Gastrocnemius medialis (tissue), 4 donors: ENCODE measurements at regions not wholly inside any gene's neighbourhood (a gene's known extent, or its start where the extent isn't known, plus 50 kb on each side); places are given as distances from the start of the nearest gene placed in this dataset.

Experiments used
- ATAC-seq, 2 donors: fragments of 150-250 bp; one replicate each; pipeline ENCODE4 v1.9.1; 2016
- DNase-seq, 2 donors: peaks; one replicate each; pipeline ENCODE4 v3.0.0-alpha.2; 2019
- H3K27ac ChIP-seq, 4 donors: fragments of 200-600 bp; sonication (generic); 1 replicate in 1 of 4; 2 replicates in 3 of 4; pipeline ENCODE4 v1.5.1; 2016 to 2018; ENCODE audit warnings: mild to moderate bottlenecking in 2 of 4, moderate library complexity in 1 of 4
- H3K27me3 ChIP-seq, 3 donors: fragments of 200-600 bp; sonication (generic) in 2 of 3; 1 replicate in 1 of 3; 2 replicates in 2 of 3; pipeline versions ENCODE4 v1.5.1 to v1.6.0; 2016 to 2019; ENCODE audit warnings: mild to moderate bottlenecking in 1 of 3, moderate library complexity in 1 of 3
- H3K36me3 ChIP-seq, 2 donors: fragments of 200-600 bp; sonication (generic) in 1 of 2; one replicate each; pipeline ENCODE4 v1.5.1; 2017 to 2018
- H3K4me1 ChIP-seq, 2 donors: fragments of 200-600 bp; sonication (generic) in 1 of 2; one replicate each; pipeline ENCODE4 v1.5.1; 2016 to 2017; ENCODE audit warnings: mild to moderate bottlenecking in 2 of 2
- H3K4me3 ChIP-seq, 4 donors: fragments of 200-600 bp; sonication (generic) in 3 of 4; 1 replicate in 1 of 4; 2 replicates in 3 of 4; pipeline ENCODE4 v1.5.1; 2016 to 2019; ENCODE audit warnings: mild to moderate bottlenecking in 2 of 4
- H3K9me3 ChIP-seq, 3 donors: fragments of 200-600 bp; sonication (generic) in 2 of 3; 1 replicate in 1 of 3; 2 replicates in 2 of 3; pipeline ENCODE4 v1.5.1; 2016 to 2019
- CTCF ChIP-seq, 5 experiments: fragments of 450-650 bp in 3 of 5; fragments of 200-600 bp in 2 of 5; sonication (generic) in 2 of 5; IDR thresholded peaks in 4 of 5; conservative IDR thresholded peaks in 1 of 5; 1 replicate in 4 of 5; 2 replicates in 1 of 5; pipeline ENCODE4 v1.5.1; 2016 to 2019; ENCODE audit warnings: antibody characterized with exemption in 5 of 5, mild to moderate bottlenecking in 3 of 5, moderate library complexity in 3 of 5
- POLR2A ChIP-seq, 2 donors: fragments of 450-650 bp; IDR thresholded peaks; one replicate each; pipeline ENCODE4 v1.6.1; 2017; ENCODE audit warnings: antibody characterized with exemption in 2 of 2, mild to moderate bottlenecking in 2 of 2, moderate library complexity in 2 of 2
- in situ Hi-C, 4 donors: fragments of 200-750 bp; cut with MboI; loops; one replicate each; pipeline versions ENCODE4 v1.15.0 to v1.8.0; 2017; ENCODE audit warnings: low sequenced_read_pairs in 4 of 4
- intact Hi-C: fragments of 100-400 bp; cut with DNase I; formaldehyde crosslinking; loops from one replicate; pipeline ENCODE4 v1.15.1; 2023; ENCODE audit warnings: low total_unique reads

GRCh38 chr1:170864876-170865538, 70.3 kb upstream of the MROH9 start:
- H3K9me3 ChIP-seq = no peaks in the 10 kb centered on the region
- TF ChIP-seq POLR2A (IDR thresholded peaks at IDR 0.05) (no peak), CTCF (IDR thresholded peaks at IDR 0.05 in 4 of 5, conservative IDR thresholded peaks at IDR 0.05 in 1 of 5) (no peak)
- peak overlapping the region in 2 of 4 donors; percentile 7 to 16 for H3K27ac ChIP-seq
- H3K27me3 ChIP-seq = no peaks in the 10 kb centered on the region
- H3K36me3 ChIP-seq = no peaks in the 10 kb centered on the region
- no peaks in the 10 kb centered on the region for H3K4me1 ChIP-seq
- ATAC-seq = no peak
- intact Hi-C loops = no loop called here
- DNase-seq = no peak
- in situ Hi-C loops = no loop called here
- H3K4me3 ChIP-seq = no peak overlapping the region

- Histone ChIP-seq H3K36me3 (no peaks in the 10 kb centered on the region), H3K9me3 (no peaks in the 10 kb centered on the region), H3K27me3 (no peaks in the 10 kb centered on the region), H3K4me1 (no peaks in the 10 kb centered on the region), H3K4me3 (no peak overlapping the region), H3K27ac (no peak overlapping the region)
- ATAC-seq (no peak), DNase-seq (no peak)
- in situ Hi-C loops (no loop called here), intact Hi-C loops (no loop called here)
- TF ChIP-seq CTCF (IDR thresholded peaks at IDR 0.05 in 4 of 5, conservative IDR thresholded peaks at IDR 0.05 in 1 of 5) = no peak
- TF ChIP-seq POLR2A (IDR thresholded peaks at IDR 0.05) = no peak
These were observed 68.7 kb upstream of the MROH9 start for GRCh38 chr1:170866646-170867045.

- in situ Hi-C loops (no loop called here), intact Hi-C loops (no loop called here)
- H3K36me3 ChIP-seq = no peaks in the 10 kb centered on the region
- peaks cover 0 to 3% of the 10 kb centered on the region in 2 donors for H3K4me1 ChIP-seq
- DNase-seq = no peak
- no peaks in the 10 kb centered on the region for H3K27me3 ChIP-seq
- no peaks in the 10 kb centered on the region for H3K9me3 ChIP-seq
- no peak for ATAC-seq
- H3K4me3 ChIP-seq = no peak overlapping the region
- TF ChIP-seq CTCF (IDR thresholded peaks at IDR 0.05 in 4 of 5, conservative IDR thresholded peaks at IDR 0.05 in 1 of 5) (no peak), POLR2A (IDR thresholded peaks at IDR 0.05) (no peak)
- H3K27ac ChIP-seq = no peak overlapping the region
These were observed 63.5 kb upstream of the MROH9 start for GRCh38 chr1:170871868-170872267.

GRCh38 chr1:170872663-170873062, 62.7 kb upstream of the MROH9 start:
- no peak for TF ChIP-seq CTCF (IDR thresholded peaks at IDR 0.05 in 4 of 5, conservative IDR thresholded peaks at IDR 0.05 in 1 of 5)
- no peaks in the 10 kb centered on the region for H3K9me3 ChIP-seq
- no peak for DNase-seq
- in situ Hi-C loops = no loop called here
- H3K27me3 ChIP-seq = no peaks in the 10 kb centered on the region
- no peak overlapping the region for H3K27ac ChIP-seq
- H3K4me1 ChIP-seq = peaks cover 0 to 3% of the 10 kb centered on the region in 2 donors
- H3K36me3 ChIP-seq = no peaks in the 10 kb centered on the region
- H3K4me3 ChIP-seq = no peak overlapping the region
- no peak for ATAC-seq
- intact Hi-C loops = no loop called here

- H3K27ac ChIP-seq = no peak overlapping the region
- no peak for TF ChIP-seq POLR2A (IDR thresholded peaks at IDR 0.05)
- no peak for TF ChIP-seq CTCF (IDR thresholded peaks at IDR 0.05 in 4 of 5, conservative IDR thresholded peaks at IDR 0.05 in 1 of 5)
- no peak for ATAC-seq
- intact Hi-C loops (no loop called here), in situ Hi-C loops (loop anchor here in 1 of 4 donors (25.0 kb wide), 1 partner anchor 212 kb away; the partner anchor contains the start of gene PRRX1)
- no peak overlapping the region for H3K4me3 ChIP-seq
- DNase-seq = no peak
- peaks cover 0 to 3% of the 10 kb centered on the region in 2 donors for H3K4me1 ChIP-seq
- no peaks in the 10 kb centered on the region for H3K9me3 ChIP-seq
- H3K27me3 ChIP-seq = no peaks in the 10 kb centered on the region
- no peaks in the 10 kb centered on the region for H3K36me3 ChIP-seq
These were observed 60.7 kb upstream of the MROH9 start for GRCh38 chr1:170874671-170875070.
